B cell (primary cell): ENCODE measurements at regions not wholly inside any gene's neighbourhood (a gene's known extent, or its start where the extent isn't known, plus 50 kb on each side); places are given as distances from the start of the nearest gene placed in this dataset.

Experiments
- CTCF ChIP-seq: fragments of 200-600 bp; IDR thresholded peaks from one replicate; pipeline ENCODE4 v1.8.0; 2022; ENCODE audit warnings: antibody characterized with exemption, mild to moderate bottlenecking
- EZH2 ChIP-seq: IDR thresholded peaks from 2 replicates; pipeline ENCODE4 v1.6.1; 2012; ENCODE audit warnings: borderline replicate concordance, low read depth, mild to moderate bottlenecking, moderate library complexity, low read length; ENCODE audit not compliant: insufficient read depth, poor library complexity, severe bottlenecking

- TF ChIP-seq CTCF = no peak
- TF ChIP-seq EZH2 = no peak
These were observed 728.8 kb upstream of the POU3F3 start for GRCh38 chr2:104125096-104125495.
